ENCODE measurements at regions not wholly inside any gene's neighbourhood (a gene's known extent, or its start where the extent isn't known, plus 50 kb on each side); places are given as distances from the start of the nearest gene placed in this dataset.

DNA sequence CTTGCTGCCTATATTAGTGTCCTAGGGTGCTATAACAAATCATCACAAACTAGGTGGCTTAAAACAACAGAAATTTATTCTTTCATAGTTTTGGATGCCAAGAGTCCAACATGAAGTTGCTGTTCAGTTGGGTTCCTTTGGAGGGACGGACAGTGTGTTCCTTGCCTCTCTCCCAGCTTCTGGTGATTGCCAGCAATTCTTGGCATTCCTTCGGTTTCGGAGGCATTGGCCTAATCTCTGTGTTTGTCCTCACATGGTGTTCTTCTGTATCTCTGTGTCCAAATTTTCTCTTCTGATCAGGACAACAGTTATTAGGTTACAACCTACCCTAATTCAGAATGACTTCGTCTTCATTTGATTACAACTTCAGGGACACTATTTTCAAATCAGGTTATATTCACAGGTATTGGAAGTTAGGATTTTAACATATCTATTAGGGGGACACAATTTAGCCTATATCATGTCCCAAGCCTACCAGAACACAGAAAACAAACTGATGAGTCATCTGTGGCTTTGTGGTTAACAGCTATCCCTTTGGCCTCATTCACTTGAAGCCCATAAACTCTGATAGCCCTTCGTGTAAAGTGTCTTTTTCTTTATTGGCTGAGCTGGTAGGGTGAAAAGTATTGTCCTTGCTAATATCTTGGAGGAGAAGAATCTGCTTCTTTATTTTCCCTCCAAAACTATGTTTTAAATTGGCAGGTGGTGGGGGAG, 83.2 kb upstream of the PAPPA2 start:
- TF ChIP-seq, protein P1, sequence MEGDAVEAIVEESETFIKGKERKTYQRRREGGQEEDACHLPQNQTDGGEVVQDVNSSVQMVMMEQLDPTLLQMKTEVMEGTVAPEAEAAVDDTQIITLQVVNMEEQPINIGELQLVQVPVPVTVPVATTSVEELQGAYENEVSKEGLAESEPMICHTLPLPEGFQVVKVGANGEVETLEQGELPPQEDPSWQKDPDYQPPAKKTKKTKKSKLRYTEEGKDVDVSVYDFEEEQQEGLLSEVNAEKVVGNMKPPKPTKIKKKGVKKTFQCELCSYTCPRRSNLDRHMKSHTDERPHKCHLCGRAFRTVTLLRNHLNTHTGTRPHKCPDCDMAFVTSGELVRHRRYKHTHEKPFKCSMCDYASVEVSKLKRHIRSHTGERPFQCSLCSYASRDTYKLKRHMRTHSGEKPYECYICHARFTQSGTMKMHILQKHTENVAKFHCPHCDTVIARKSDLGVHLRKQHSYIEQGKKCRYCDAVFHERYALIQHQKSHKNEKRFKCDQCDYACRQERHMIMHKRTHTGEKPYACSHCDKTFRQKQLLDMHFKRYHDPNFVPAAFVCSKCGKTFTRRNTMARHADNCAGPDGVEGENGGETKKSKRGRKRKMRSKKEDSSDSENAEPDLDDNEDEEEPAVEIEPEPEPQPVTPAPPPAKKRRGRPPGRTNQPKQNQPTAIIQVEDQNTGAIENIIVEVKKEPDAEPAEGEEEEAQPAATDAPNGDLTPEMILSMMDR (conservative IDR thresholded peaks at IDR 0.05), result no peak
- TF ChIP-seq ZFX (IDR thresholded peaks at IDR 0.05), result no peak
